VCaP (cell line): ENCODE measurements at regions not wholly inside any gene's neighbourhood (a gene's known extent, or its start where the extent isn't known, plus 50 kb on each side); places are given as distances from the start of the nearest gene placed in this dataset.
"Not testable (repeated sequence)": the region's sequence is repeated elsewhere in the genome, so short reads cannot be mapped to it uniquely, and the experiment has no call there.

Experiments used
- H3K27ac ChIP-seq: fragments of 450-650 bp; 2 replicates; pipeline ENCODE4 v1.5.1; 2017
- CTCF ChIP-seq: fragments of 450-650 bp; conservative IDR thresholded peaks from 2 replicates; pipeline ENCODE4 v1.5.1; 2017; ENCODE audit warnings: mild to moderate bottlenecking, moderate library complexity

GRCh38 chr9:118674942-118675341 lies 694.3 kb downstream of the BRINP1 start:
- no peak for TF ChIP-seq CTCF
- no peak overlapping the region for H3K27ac ChIP-seq

- H3K27ac ChIP-seq, result not testable (repeated sequence)
Observed at GRCh38 chr9:118677936-118678653, 691.1 kb downstream of the BRINP1 start.

- TF ChIP-seq CTCF, result no peak
Observed at GRCh38 chr9:118686959-118687358, 682.3 kb downstream of the BRINP1 start.

GRCh38 chr9:118689280-118689679 lies 680.0 kb downstream of the BRINP1 start:
- H3K27ac ChIP-seq, result no peak overlapping the region

More at GRCh38 chr9:118686959-118687358, 682.3 kb downstream of the BRINP1 start:
- H3K27ac ChIP-seq, result peak overlapping the region; percentile 37; the same call in 1 of the 2 replicates

GRCh38 chr9:118692613-118693012 lies 676.6 kb downstream of the BRINP1 start:
- no peak for TF ChIP-seq CTCF
- no peak overlapping the region for H3K27ac ChIP-seq

More at GRCh38 chr9:118689280-118689679, 680.0 kb downstream of the BRINP1 start:
- TF ChIP-seq CTCF, result no peak

- no peak overlapping the region for H3K27ac ChIP-seq
- TF ChIP-seq CTCF, result no peak
Observed at GRCh38 chr9:118693645-118694044, 675.6 kb downstream of the BRINP1 start.

GRCh38 chr9:118695249-118695648 lies 674.0 kb downstream of the BRINP1 start:
- not testable (repeated sequence) for H3K27ac ChIP-seq

- no peak overlapping the region for H3K27ac ChIP-seq
- TF ChIP-seq CTCF, result no peak
Observed at GRCh38 chr9:118701985-118702384, 667.2 kb downstream of the BRINP1 start.
